Sigmoid colon (tissue), 6 donors: ENCODE measurements at regions not wholly inside any gene's neighbourhood (a gene's known extent, or its start where the extent isn't known, plus 50 kb on each side); places are given as distances from the start of the nearest gene placed in this dataset.

Experiments used
- DNase-seq: peaks from one replicate; pipeline ENCODE4 v3.0.0-alpha.2; 2019
- H3K27ac ChIP-seq, 4 donors: fragments of 200-600 bp; sonication (generic); one replicate each; pipeline ENCODE4 v1.5.1; 2016 to 2019; ENCODE audit warnings: mild to moderate bottlenecking in 1 of 4
- H3K27me3 ChIP-seq, 3 donors: fragments of 200-600 bp; sonication (generic); one replicate each; pipeline ENCODE4 v1.5.1; 2019; ENCODE audit warnings: mild to moderate bottlenecking in 1 of 3
- H3K36me3 ChIP-seq, 4 donors: fragments of 200-600 bp; sonication (generic); one replicate each; pipeline ENCODE4 v1.5.1; 2016 to 2019
- H3K4me1 ChIP-seq, 4 donors: fragments of 200-600 bp; sonication (generic); one replicate each; pipeline ENCODE4 v1.5.1; 2017 to 2019
- H3K4me3 ChIP-seq, 4 donors: fragments of 200-600 bp; sonication (generic); one replicate each; pipeline ENCODE4 v1.5.1; 2017 to 2019; ENCODE audit warnings: mild to moderate bottlenecking in 2 of 4, moderate library complexity in 1 of 4
- H3K9me3 ChIP-seq, 4 donors: fragments of 200-600 bp in 3 of 4; sonication (generic) in 3 of 4; one replicate each; pipeline versions ENCODE4 v1.5.1 to v1.6.1; 2013 to 2019
- EP300 ChIP-seq, 4 donors: sonication (generic); formaldehyde crosslinking; IDR thresholded peaks; one replicate each; pipeline ENCODE4 v1.6.1; 2017; ENCODE audit warnings: antibody characterized with exemption in 4 of 4
- POLR2A ChIP-seq, 2 donors: fragments of 450-650 bp; IDR thresholded peaks; one replicate each; pipeline ENCODE4 v1.6.1; 2016; ENCODE audit warnings: antibody characterized with exemption in 2 of 2, mild to moderate bottlenecking in 2 of 2, moderate library complexity in 2 of 2
- POLR2AphosphoS5 ChIP-seq, 4 donors: sonication (generic); formaldehyde crosslinking; IDR thresholded peaks; one replicate each; pipeline ENCODE4 v1.6.1; 2017; ENCODE audit warnings: antibody characterized with exemption in 4 of 4
- WGBS, 2 donors: extraction: QIAGEN DNeasy Blood & Tissue Kit; methylation state at CpG; one replicate each; pipeline ENCODE4 v1.1.7; 2013; 5-methylcytosine and 5-hydroxymethylcytosine counted together
- intact Hi-C: fragments of 100-400 bp; cut with DNase I; formaldehyde crosslinking; loops from one replicate; pipeline ENCODE4 v1.15.1; 2023
- TF ChIP-seq, protein P1 (sequence below), 4 experiments: fragments of 450-650 bp in 3 of 4; fragments of 200-600 bp in 1 of 4; IDR thresholded peaks; one replicate each; pipeline ENCODE4 v1.5.1; 2016 to 2019; ENCODE audit warnings: antibody characterized with exemption in 4 of 4, mild to moderate bottlenecking in 3 of 4, moderate library complexity in 2 of 4
- donor health status: healthy with polysubstance abuse.
- donor health status: healthy.

DNA sequence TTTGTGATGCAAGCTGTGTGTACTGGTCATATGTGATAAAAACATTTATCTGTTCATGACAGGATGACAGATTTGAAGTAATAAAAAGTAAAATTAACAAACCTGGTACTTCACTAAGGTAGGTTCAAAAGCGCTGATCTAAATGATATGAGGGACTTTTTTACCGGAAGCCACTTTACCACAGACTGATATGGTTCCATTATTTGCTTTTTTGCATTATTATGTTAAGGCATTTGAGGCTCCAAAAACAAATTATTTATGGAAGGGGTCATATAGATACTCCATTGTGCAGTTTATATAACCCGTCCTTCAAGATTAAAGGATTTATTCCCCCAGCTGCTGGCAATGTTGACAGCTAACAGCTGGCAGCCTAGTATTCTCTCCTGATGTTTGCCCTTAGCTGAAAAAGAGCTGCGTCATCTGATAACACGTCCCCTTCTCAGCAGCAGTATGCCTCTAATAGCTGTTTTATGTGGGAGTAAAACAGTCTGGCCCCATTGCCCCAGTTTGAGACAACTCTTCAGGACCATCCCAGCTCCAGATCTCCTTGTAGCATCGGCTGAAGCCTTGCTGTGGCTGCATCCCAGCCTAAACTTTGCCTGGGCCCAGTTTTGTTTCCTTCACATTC lies 84.8 kb upstream of the XIRP2 start:
- 6 to 17% methylated on average over 6 of the region's 6 CpGs for WGBS, 2 donors
- no peak overlapping the region for H3K27ac ChIP-seq
- TF ChIP-seq, protein P1, sequence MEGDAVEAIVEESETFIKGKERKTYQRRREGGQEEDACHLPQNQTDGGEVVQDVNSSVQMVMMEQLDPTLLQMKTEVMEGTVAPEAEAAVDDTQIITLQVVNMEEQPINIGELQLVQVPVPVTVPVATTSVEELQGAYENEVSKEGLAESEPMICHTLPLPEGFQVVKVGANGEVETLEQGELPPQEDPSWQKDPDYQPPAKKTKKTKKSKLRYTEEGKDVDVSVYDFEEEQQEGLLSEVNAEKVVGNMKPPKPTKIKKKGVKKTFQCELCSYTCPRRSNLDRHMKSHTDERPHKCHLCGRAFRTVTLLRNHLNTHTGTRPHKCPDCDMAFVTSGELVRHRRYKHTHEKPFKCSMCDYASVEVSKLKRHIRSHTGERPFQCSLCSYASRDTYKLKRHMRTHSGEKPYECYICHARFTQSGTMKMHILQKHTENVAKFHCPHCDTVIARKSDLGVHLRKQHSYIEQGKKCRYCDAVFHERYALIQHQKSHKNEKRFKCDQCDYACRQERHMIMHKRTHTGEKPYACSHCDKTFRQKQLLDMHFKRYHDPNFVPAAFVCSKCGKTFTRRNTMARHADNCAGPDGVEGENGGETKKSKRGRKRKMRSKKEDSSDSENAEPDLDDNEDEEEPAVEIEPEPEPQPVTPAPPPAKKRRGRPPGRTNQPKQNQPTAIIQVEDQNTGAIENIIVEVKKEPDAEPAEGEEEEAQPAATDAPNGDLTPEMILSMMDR (IDR thresholded peaks at IDR 0.05): no peak
- TF ChIP-seq EP300 (IDR thresholded peaks at IDR 0.05): no peak
- TF ChIP-seq POLR2A (IDR thresholded peaks at IDR 0.05): no peak
- no peak for TF ChIP-seq POLR2AphosphoS5 (IDR thresholded peaks at IDR 0.05)

DNA sequence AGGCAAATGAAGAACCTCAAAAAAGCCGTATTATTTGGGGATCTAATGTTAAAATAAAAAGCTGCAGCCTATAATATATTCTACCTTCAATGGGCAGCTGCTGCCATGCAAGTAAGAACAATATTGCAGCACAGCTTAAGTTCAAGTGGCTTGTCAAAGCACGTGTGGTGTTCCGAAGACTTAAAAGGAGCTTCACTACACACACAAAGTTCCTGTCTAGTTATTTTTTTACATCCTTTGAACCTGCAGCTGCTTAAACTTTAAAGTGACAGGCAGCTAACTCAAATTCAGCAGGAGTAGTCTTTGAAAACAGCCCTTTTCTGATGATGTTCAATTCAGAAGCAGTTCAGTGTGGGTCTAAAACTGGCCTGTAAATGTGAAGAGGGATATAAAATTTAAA lies 85.8 kb upstream of the XIRP2 start:
- no peaks in the 10 kb centered on the region for H3K27me3 ChIP-seq
- no peak for DNase-seq
- no peak overlapping the region for H3K27ac ChIP-seq
- WGBS, 2 donors: 10 to 20% methylated on average over 3 of the region's 3 CpGs
- H3K36me3 ChIP-seq: no peaks in the 10 kb centered on the region
- intact Hi-C loops: no loop called here
- H3K4me3 ChIP-seq: no peak overlapping the region
- peaks cover 0 to 17% (median 4%) of the 10 kb centered on the region in 4 donors for H3K4me1 ChIP-seq
- no peaks in the 10 kb centered on the region for H3K9me3 ChIP-seq
- TF ChIP-seq, protein P1 (IDR thresholded peaks at IDR 0.05): no peak
- TF ChIP-seq EP300 (IDR thresholded peaks at IDR 0.05) (no peak), POLR2AphosphoS5 (IDR thresholded peaks at IDR 0.05) (no peak), POLR2A (IDR thresholded peaks at IDR 0.05) (no peak)

More for the DNA sequence above, 84.8 kb upstream of the XIRP2 start:
- H3K36me3 ChIP-seq: no peaks in the 10 kb centered on the region
- H3K4me1 ChIP-seq: peaks cover 0 to 17% (median 4%) of the 10 kb centered on the region in 4 donors
- H3K9me3 ChIP-seq: no peaks in the 10 kb centered on the region
- H3K27me3 ChIP-seq: no peaks in the 10 kb centered on the region
- DNase-seq: no peak
- intact Hi-C loops: no loop called here
- no peak overlapping the region for H3K4me3 ChIP-seq

DNA sequence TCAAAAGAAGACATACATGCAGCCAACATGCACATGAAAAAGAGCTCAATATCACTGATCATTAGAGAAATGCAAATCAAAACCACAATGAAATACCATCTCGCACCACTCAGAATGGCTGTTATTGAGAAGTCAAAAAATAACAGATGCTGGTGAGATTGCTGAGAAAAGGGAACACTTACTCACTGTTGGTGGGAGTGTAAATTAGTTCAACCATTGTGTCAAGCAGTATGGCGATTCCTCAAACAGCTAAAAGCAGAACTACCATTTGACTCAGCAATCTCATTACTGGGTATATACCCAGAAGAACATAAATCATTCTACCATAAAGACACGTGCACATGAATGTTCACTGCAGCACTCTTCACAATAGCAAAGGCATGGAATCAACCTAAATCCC lies 95.5 kb upstream of the XIRP2 start:
- intact Hi-C loops: no loop called here
- H3K27ac ChIP-seq: no peak overlapping the region
- H3K4me3 ChIP-seq: no peak overlapping the region
- 57 to 69% methylated on average over 3 of the region's 3 CpGs for WGBS, 2 donors
- TF ChIP-seq, protein P1 (IDR thresholded peaks at IDR 0.05): no peak
- TF ChIP-seq POLR2AphosphoS5 (IDR thresholded peaks at IDR 0.05) (no peak), EP300 (IDR thresholded peaks at IDR 0.05) (no peak), POLR2A (IDR thresholded peaks at IDR 0.05) (no peak)
- H3K4me1 ChIP-seq: no peaks in the 10 kb centered on the region
- peaks cover 0 to 5% (median 1%) of the 10 kb centered on the region in 4 donors for H3K9me3 ChIP-seq
- no peak for DNase-seq
- no peaks in the 10 kb centered on the region for H3K27me3 ChIP-seq
- no peaks in the 10 kb centered on the region for H3K36me3 ChIP-seq

DNA sequence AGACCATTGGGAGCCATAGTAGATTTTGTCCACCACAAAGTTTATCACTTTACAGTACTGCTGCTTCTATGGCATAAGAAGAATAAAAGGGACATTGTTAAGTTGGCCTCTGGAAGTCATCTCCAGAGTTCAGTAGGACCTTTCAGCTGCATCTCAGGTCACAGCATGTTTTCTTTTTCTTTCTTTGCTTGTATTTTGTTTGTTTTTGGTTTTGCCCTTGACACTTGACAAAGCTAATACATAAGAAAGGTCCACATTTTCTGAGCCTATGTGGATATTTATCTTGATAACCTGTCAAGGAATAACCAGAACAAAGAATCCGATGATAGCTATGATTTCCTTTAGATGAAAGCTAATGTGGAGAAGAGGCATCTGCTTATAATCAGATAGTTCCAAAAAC lies 101.6 kb upstream of the XIRP2 start:
- Histone ChIP-seq H3K4me1 (no peaks in the 10 kb centered on the region), H3K9me3 (no peaks in the 10 kb centered on the region), H3K27me3 (no peaks in the 10 kb centered on the region), H3K36me3 (no peaks in the 10 kb centered on the region), H3K27ac (no peak overlapping the region), H3K4me3 (no peak overlapping the region)
- WGBS, 2 donors: 76 to 92% methylated on average over 1 of the region's 1 CpG
- DNase-seq: no peak
- intact Hi-C loops: no loop called here
- no peak for TF ChIP-seq POLR2AphosphoS5 (IDR thresholded peaks at IDR 0.05)
- TF ChIP-seq EP300 (IDR thresholded peaks at IDR 0.05): no peak
- TF ChIP-seq POLR2A (IDR thresholded peaks at IDR 0.05): no peak
- TF ChIP-seq, protein P1 (IDR thresholded peaks at IDR 0.05): no peak
